ENCODE measurements at regions not wholly inside any gene's neighbourhood (a gene's known extent, or its start where the extent isn't known, plus 50 kb on each side); places are given as distances from the start of the nearest gene placed in this dataset.

DNA sequence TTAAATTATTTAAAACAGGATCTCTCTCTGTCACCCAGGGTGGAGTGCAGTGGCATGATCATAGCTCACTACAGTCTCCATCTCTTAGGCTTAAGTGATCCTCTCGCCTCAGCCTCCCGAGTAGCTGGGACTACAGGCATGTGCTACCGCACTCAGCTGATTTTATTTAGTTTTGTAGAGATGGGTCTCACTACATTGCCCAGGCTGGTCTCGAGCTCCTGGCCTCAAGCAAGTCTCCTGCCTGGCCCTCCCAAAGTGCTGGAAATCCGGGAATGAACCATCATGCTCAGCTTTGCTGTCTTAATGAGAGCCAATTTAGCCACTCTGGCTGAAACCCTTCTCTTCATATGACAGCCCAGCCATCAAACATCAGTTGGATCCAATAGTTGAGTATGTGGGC, 53.3 kb upstream of the NRP1 start:
- Histone ChIP-seq H3K36me3 (no peaks in the 10 kb centered on the region), H3K4me1 (peaks cover 0 to under 1% (median 0%) of the 10 kb centered on the region in 4 donors), H3K4me3 (no peak overlapping the region), H3K27me3 (no peaks in the 10 kb centered on the region), H3K9me3 (no peaks in the 10 kb centered on the region), H3K27ac (no peak overlapping the region)
- intact Hi-C loops (cut with DNase I) = no loop called here
- DNase-seq (no peak), ATAC-seq (no peak)
- 89% methylated on average over 3 of the region's 5 CpGs for WGBS (ENCODE audit: insufficient coverage, low coverage, low lambda C conversion rate, missing lambda C conversion rate)
- TF ChIP-seq, protein P1, sequence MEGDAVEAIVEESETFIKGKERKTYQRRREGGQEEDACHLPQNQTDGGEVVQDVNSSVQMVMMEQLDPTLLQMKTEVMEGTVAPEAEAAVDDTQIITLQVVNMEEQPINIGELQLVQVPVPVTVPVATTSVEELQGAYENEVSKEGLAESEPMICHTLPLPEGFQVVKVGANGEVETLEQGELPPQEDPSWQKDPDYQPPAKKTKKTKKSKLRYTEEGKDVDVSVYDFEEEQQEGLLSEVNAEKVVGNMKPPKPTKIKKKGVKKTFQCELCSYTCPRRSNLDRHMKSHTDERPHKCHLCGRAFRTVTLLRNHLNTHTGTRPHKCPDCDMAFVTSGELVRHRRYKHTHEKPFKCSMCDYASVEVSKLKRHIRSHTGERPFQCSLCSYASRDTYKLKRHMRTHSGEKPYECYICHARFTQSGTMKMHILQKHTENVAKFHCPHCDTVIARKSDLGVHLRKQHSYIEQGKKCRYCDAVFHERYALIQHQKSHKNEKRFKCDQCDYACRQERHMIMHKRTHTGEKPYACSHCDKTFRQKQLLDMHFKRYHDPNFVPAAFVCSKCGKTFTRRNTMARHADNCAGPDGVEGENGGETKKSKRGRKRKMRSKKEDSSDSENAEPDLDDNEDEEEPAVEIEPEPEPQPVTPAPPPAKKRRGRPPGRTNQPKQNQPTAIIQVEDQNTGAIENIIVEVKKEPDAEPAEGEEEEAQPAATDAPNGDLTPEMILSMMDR (IDR thresholded peaks at IDR 0.05) = no peak
- no peak for TF ChIP-seq POLR2A (IDR thresholded peaks at IDR 0.05)

DNA sequence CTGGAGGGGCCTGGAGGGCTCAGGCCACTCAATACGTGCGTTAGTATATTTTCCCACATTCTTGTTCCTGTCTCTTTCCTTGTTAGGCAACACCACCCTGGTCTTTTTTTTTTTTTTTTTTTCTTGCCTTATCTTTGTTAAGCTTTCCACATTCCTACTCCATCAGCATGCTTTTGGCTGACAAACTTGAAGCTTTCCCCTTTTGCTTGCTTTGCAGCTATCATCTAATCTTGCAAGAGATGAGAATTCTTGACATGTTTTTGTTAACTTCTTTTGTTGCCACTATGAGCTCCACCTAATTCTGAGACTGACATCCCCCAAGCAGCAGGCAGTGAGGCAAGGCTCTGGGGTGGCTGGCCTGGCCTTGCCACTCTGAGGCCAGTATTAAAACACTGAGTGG, 52.5 kb upstream of the NRP1 start:
- Histone ChIP-seq H3K4me1 (peaks cover 0 to 7% (median 3%) of the 10 kb centered on the region in 4 donors), H3K27me3 (no peaks in the 10 kb centered on the region), H3K27ac (no peak overlapping the region), H3K36me3 (no peaks in the 10 kb centered on the region), H3K9me3 (no peaks in the 10 kb centered on the region), H3K4me3 (no peak overlapping the region)
- DNase-seq (no peak), ATAC-seq (no peak)
- TF ChIP-seq, protein P1 (IDR thresholded peaks at IDR 0.05) = no peak
- no peak for TF ChIP-seq POLR2A (IDR thresholded peaks at IDR 0.05)
- 81% methylated on average over 2 of the region's 2 CpGs for WGBS (ENCODE audit: insufficient coverage, low coverage, low lambda C conversion rate, missing lambda C conversion rate)
- intact Hi-C loops (cut with DNase I) = no loop called here

DNA sequence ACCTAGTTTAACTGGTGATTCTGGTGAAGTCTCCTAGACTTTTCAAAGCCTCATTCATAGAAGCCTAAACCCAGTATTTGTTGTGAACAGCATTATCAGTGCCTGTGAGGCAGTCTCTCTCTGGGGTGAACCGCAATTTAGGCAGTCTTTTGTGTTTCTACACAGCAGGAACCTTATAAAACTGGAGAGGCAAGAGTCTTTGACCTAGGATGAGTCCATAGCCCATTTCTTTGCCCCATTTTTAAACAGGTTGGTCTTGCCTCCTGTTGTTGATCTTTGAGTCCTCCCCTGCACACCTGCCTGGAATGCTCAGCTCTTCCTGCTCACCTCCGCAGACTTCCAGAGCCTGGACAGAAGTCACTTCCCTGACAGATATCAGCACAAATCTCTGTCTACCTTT, 51.2 kb upstream of the NRP1 start:
- DNase-seq = no peak
- intact Hi-C loops (cut with DNase I) = no loop called here
- 92% methylated on average over 2 of the region's 2 CpGs for WGBS (ENCODE audit: insufficient coverage, low coverage, low lambda C conversion rate, missing lambda C conversion rate)
- ATAC-seq = no peak
- Histone ChIP-seq H3K27ac (no peak overlapping the region), H3K9me3 (no peaks in the 10 kb centered on the region), H3K36me3 (no peaks in the 10 kb centered on the region), H3K27me3 (no peaks in the 10 kb centered on the region), H3K4me3 (no peak overlapping the region), H3K4me1 (peaks cover 0 to 10% (median 4%) of the 10 kb centered on the region in 4 donors)
- TF ChIP-seq POLR2A (IDR thresholded peaks at IDR 0.05) = no peak
- TF ChIP-seq, protein P1 (IDR thresholded peaks at IDR 0.05) = no peak

- ATAC-seq = no peak
- TF ChIP-seq, protein P1 (IDR thresholded peaks at IDR 0.05) = no peak
- TF ChIP-seq POLR2A (IDR thresholded peaks at IDR 0.05) = no peak
- Histone ChIP-seq H3K4me3 (no peak overlapping the region), H3K4me1 (peaks cover 0 to 10% (median 4%) of the 10 kb centered on the region in 4 donors), H3K27ac (no peak overlapping the region), H3K36me3 (no peaks in the 10 kb centered on the region), H3K9me3 (no peaks in the 10 kb centered on the region), H3K27me3 (no peaks in the 10 kb centered on the region)
- intact Hi-C loops (cut with DNase I) = no loop called here
- no peak for DNase-seq
- 67% methylated on average over 1 of the region's 5 CpGs for WGBS (ENCODE audit: insufficient coverage, low coverage, low lambda C conversion rate, missing lambda C conversion rate)
Observed at GRCh38 chr10:33385015-33385414, 50.5 kb upstream of the NRP1 start.

Data from right lobe of liver (tissue), 6 donors.